ENCODE measurements at regions not wholly inside any gene's neighbourhood (a gene's known extent, or its start where the extent isn't known, plus 50 kb on each side); places are given as distances from the start of the nearest gene placed in this dataset.
"Not testable (repeated sequence)": the region's sequence is repeated elsewhere in the genome, so short reads cannot be mapped to it uniquely, and the experiment has no call there.

- H3K27ac ChIP-seq (ENCODE audit: low read depth, low read length), result no peak overlapping the region
- DNase-seq, result no peak
- H3K4me1 ChIP-seq (ENCODE audit: insufficient read depth, low read length), result no peaks in the 10 kb centered on the region
- H3K4me3 ChIP-seq (ENCODE audit: low read length in 2 of 2), result no peak overlapping the region
- no peaks in the 10 kb centered on the region for H3K36me3 ChIP-seq (ENCODE audit: insufficient read depth, low read length)
- Mint-ChIP-seq H3K36me3 (no peaks in the 10 kb centered on the region), H3K9me3 (peaks cover 0 to 4% (median 0%) of the 10 kb centered on the region in 8 donors), H3K4me3 (no peak overlapping the region), H3K27me3 (peaks cover 0 to 6% of the 10 kb centered on the region in 2 donors), H3K4me1 (no peaks in the 10 kb centered on the region), H3K27ac (no peak overlapping the region)
- CTCF ChIA-PET (ENCODE audit: partially characterized antibody), result no interaction called here
- POLR2A ChIA-PET (ENCODE audit: partially characterized antibody), result no interaction called here
- H3K27me3 ChIP-seq (ENCODE audit: insufficient read depth, low read length), result no peaks in the 10 kb centered on the region
- intact Hi-C loops (cut with micrococcal nuclease), result no loop called here
- H3K9me3 ChIP-seq (ENCODE audit: control insufficient read depth in 1 of 2, low read length in 2 of 2), result no peaks in the 10 kb centered on the region
Observed at GRCh38 chrX:16319929-16320328, 152.6 kb downstream of the MAGEB17 start.

- ChIA-PET CTCF (ENCODE audit: partially characterized antibody) (no interaction called here), POLR2A (ENCODE audit: partially characterized antibody) (no interaction called here)
- Mint-ChIP-seq H3K36me3 (no peaks in the 10 kb centered on the region), H3K9me3 (peaks cover 0 to 4% (median 0%) of the 10 kb centered on the region in 8 donors), H3K4me1 (no peaks in the 10 kb centered on the region), H3K27me3 (peaks cover 0 to 6% of the 10 kb centered on the region in 2 donors), H3K27ac (no peak overlapping the region), H3K4me3 (no peak overlapping the region)
- no peaks in the 10 kb centered on the region for H3K27me3 ChIP-seq (ENCODE audit: insufficient read depth, low read length)
- H3K4me1 ChIP-seq (ENCODE audit: insufficient read depth, low read length), result no peaks in the 10 kb centered on the region
- intact Hi-C loops (cut with micrococcal nuclease), result no loop called here
- DNase-seq, result no peak
- H3K9me3 ChIP-seq (ENCODE audit: control insufficient read depth in 1 of 2, low read length in 2 of 2), result no peaks in the 10 kb centered on the region
- no peaks in the 10 kb centered on the region for H3K36me3 ChIP-seq (ENCODE audit: insufficient read depth, low read length)
- H3K27ac ChIP-seq (ENCODE audit: low read depth, low read length), result no peak overlapping the region
- H3K4me3 ChIP-seq (ENCODE audit: low read length in 2 of 2), result no peak overlapping the region
Observed at GRCh38 chrX:16320765-16321355, 153.6 kb downstream of the MAGEB17 start.

- Mint-ChIP-seq H3K4me1 (no peaks in the 10 kb centered on the region), H3K36me3 (no peaks in the 10 kb centered on the region), H3K9me3 (peaks cover 0 to 3% (median 0%) of the 10 kb centered on the region in 8 donors), H3K4me3 (no peak overlapping the region), H3K27me3 (peaks cover 0 to 5% of the 10 kb centered on the region in 2 donors), H3K27ac (no peak overlapping the region)
- CTCF ChIA-PET (ENCODE audit: partially characterized antibody), result no interaction called here
- Histone ChIP-seq H3K27ac (ENCODE audit: low read depth, low read length) (no peak overlapping the region), H3K9me3 (ENCODE audit: control insufficient read depth in 1 of 2, low read length in 2 of 2) (no peaks in the 10 kb centered on the region), H3K27me3 (ENCODE audit: insufficient read depth, low read length) (no peaks in the 10 kb centered on the region), H3K4me1 (ENCODE audit: insufficient read depth, low read length) (no peaks in the 10 kb centered on the region), H3K36me3 (ENCODE audit: insufficient read depth, low read length) (no peaks in the 10 kb centered on the region), H3K4me3 (ENCODE audit: low read length in 2 of 2) (no peak overlapping the region)
- POLR2A ChIA-PET (ENCODE audit: partially characterized antibody), result no interaction called here
- DNase-seq, result no peak
- intact Hi-C loops (cut with micrococcal nuclease), result no loop called here
Observed at GRCh38 chrX:16333453-16333852, 166.2 kb downstream of the MAGEB17 start.

- intact Hi-C loops (cut with micrococcal nuclease), result no loop called here
- Mint-ChIP-seq H3K27me3 (peaks cover 1 to 5% of the 10 kb centered on the region in 2 donors), H3K36me3 (no peaks in the 10 kb centered on the region), H3K4me3 (no peak overlapping the region), H3K4me1 (no peaks in the 10 kb centered on the region), H3K9me3 (peaks cover 0 to 3% (median 0%) of the 10 kb centered on the region in 8 donors), H3K27ac (no peak overlapping the region)
- no peaks in the 10 kb centered on the region for H3K27me3 ChIP-seq (ENCODE audit: insufficient read depth, low read length)
- H3K9me3 ChIP-seq (ENCODE audit: control insufficient read depth in 1 of 2, low read length in 2 of 2), result no peaks in the 10 kb centered on the region
- H3K36me3 ChIP-seq (ENCODE audit: insufficient read depth, low read length), result no peaks in the 10 kb centered on the region
- H3K4me3 ChIP-seq (ENCODE audit: low read length in 2 of 2), result no peak overlapping the region
- ChIA-PET CTCF (ENCODE audit: partially characterized antibody) (no interaction called here), POLR2A (ENCODE audit: partially characterized antibody) (no interaction called here)
- no peaks in the 10 kb centered on the region for H3K4me1 ChIP-seq (ENCODE audit: insufficient read depth, low read length)
- DNase-seq, result no peak
- H3K27ac ChIP-seq (ENCODE audit: low read depth, low read length), result no peak overlapping the region
Observed at GRCh38 chrX:16335181-16335580, 167.9 kb downstream of the MAGEB17 start.

- Mint-ChIP-seq H3K4me1 (no peaks in the 10 kb centered on the region), H3K27me3 (peaks cover 3 to 7% of the 10 kb centered on the region in 2 donors), H3K9me3 (peaks cover 0 to 2% (median 0%) of the 10 kb centered on the region in 8 donors), H3K27ac (no peak overlapping the region), H3K36me3 (no peaks in the 10 kb centered on the region), H3K4me3 (no peak overlapping the region)
- H3K9me3 ChIP-seq (ENCODE audit: control insufficient read depth in 1 of 2, low read length in 2 of 2), result no peaks in the 10 kb centered on the region
- ChIA-PET POLR2A (ENCODE audit: partially characterized antibody) (no interaction called here), CTCF (ENCODE audit: partially characterized antibody) (no interaction called here)
- no peak for DNase-seq
- intact Hi-C loops (cut with micrococcal nuclease), result no loop called here
- no peak overlapping the region for H3K4me3 ChIP-seq (ENCODE audit: low read length in 2 of 2)
- no peaks in the 10 kb centered on the region for H3K4me1 ChIP-seq (ENCODE audit: insufficient read depth, low read length)
- no peaks in the 10 kb centered on the region for H3K27me3 ChIP-seq (ENCODE audit: insufficient read depth, low read length)
- no peak overlapping the region for H3K27ac ChIP-seq (ENCODE audit: low read depth, low read length)
- H3K36me3 ChIP-seq (ENCODE audit: insufficient read depth, low read length), result no peaks in the 10 kb centered on the region
Observed at GRCh38 chrX:16347968-16348670, 180.8 kb downstream of the MAGEB17 start.

GRCh38 chrX:16357902-16358301 is 190.6 kb downstream of the MAGEB17 start:
- DNase-seq, result no peak
- Mint-ChIP-seq H3K9me3 (peaks cover 0 to 5% (median 0%) of the 10 kb centered on the region in 8 donors), H3K27ac (no peak overlapping the region), H3K4me1 (no peaks in the 10 kb centered on the region), H3K36me3 (no peaks in the 10 kb centered on the region), H3K4me3 (no peak overlapping the region), H3K27me3 (no peaks in the 10 kb centered on the region)
- H3K9me3 ChIP-seq (ENCODE audit: control insufficient read depth in 1 of 2, low read length in 2 of 2), result no peaks in the 10 kb centered on the region
- no peak overlapping the region for H3K27ac ChIP-seq (ENCODE audit: low read depth, low read length)
- intact Hi-C loops (cut with micrococcal nuclease), result no loop called here
- H3K4me1 ChIP-seq (ENCODE audit: insufficient read depth, low read length), result no peaks in the 10 kb centered on the region
- ChIA-PET CTCF (ENCODE audit: partially characterized antibody) (no interaction called here), POLR2A (ENCODE audit: partially characterized antibody) (no interaction called here)
- no peaks in the 10 kb centered on the region for H3K36me3 ChIP-seq (ENCODE audit: insufficient read depth, low read length)
- no peaks in the 10 kb centered on the region for H3K27me3 ChIP-seq (ENCODE audit: insufficient read depth, low read length)
- H3K4me3 ChIP-seq (ENCODE audit: low read length in 2 of 2), result no peak overlapping the region

- H3K36me3 Mint-ChIP-seq; POLR2A ChIA-PET (ENCODE audit: partially characterized antibody); H3K4me1 Mint-ChIP-seq; H3K4me3 Mint-ChIP-seq; H3K4me1 ChIP-seq (ENCODE audit: insufficient read depth, low read length); DNase-seq; H3K9me3 Mint-ChIP-seq; H3K27me3 ChIP-seq (ENCODE audit: insufficient read depth, low read length); H3K27ac ChIP-seq (ENCODE audit: low read depth, low read length); H3K9me3 ChIP-seq (ENCODE audit: control insufficient read depth in 1 of 2, low read length in 2 of 2); intact Hi-C loops (cut with micrococcal nuclease); H3K27ac Mint-ChIP-seq; CTCF ChIA-PET (ENCODE audit: partially characterized antibody); H3K36me3 ChIP-seq (ENCODE audit: insufficient read depth, low read length); H3K27me3 Mint-ChIP-seq; H3K4me3 ChIP-seq (ENCODE audit: low read length in 2 of 2): not testable (repeated sequence)
Observed at GRCh38 chrX:16360056-16360455, 192.8 kb downstream of the MAGEB17 start.
